ENCODE measurements at regions not wholly inside any gene's neighbourhood (a gene's known extent, or its start where the extent isn't known, plus 50 kb on each side); places are given as distances from the start of the nearest gene placed in this dataset.
A peak's percentile ranks its signal among the peaks of the same experiment; 100 is the strongest.

DNA sequence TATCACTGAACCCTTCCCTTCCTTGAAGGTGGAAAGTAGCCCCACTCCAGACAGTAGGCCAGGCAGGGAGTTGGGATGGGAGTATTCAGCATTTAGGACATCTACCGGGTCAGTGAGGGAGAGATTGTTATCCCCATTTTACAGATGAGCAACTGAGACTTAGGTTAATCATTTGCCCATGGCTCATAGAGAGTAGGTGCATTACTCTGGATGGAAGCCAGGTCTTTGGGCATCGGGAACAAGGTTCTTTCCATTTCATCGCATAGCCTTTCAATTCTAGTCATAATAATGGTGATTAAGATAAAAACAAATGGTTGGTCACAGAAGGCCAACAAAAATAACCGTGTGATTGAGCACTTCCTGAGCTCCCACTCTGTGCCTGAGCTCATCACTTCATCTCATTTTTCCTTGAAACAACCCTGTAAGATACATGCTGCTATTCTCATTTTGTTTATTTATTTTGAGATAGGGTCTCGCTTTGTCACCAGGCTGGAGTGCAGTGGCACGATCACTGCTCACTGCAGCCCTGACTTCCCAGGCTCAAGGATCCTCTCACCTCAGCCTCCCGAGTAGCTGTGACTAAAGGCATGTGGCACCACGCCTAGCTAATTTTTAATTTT lies 64.8 kb downstream of the NAV1 start:
- Histone ChIP-seq H3K27ac (no peak overlapping the region), H3K36me3 (no peaks in the 10 kb centered on the region), H3K4me1 (peaks cover 0 to 19% of the 10 kb centered on the region in 2 donors), H3K4me3 (no peak overlapping the region), H3K9me3 (no peaks in the 10 kb centered on the region), H3K27me3 (no peaks in the 10 kb centered on the region)
- ATAC-seq (no peak), DNase-seq (no peak)
- TF ChIP-seq, protein P1, sequence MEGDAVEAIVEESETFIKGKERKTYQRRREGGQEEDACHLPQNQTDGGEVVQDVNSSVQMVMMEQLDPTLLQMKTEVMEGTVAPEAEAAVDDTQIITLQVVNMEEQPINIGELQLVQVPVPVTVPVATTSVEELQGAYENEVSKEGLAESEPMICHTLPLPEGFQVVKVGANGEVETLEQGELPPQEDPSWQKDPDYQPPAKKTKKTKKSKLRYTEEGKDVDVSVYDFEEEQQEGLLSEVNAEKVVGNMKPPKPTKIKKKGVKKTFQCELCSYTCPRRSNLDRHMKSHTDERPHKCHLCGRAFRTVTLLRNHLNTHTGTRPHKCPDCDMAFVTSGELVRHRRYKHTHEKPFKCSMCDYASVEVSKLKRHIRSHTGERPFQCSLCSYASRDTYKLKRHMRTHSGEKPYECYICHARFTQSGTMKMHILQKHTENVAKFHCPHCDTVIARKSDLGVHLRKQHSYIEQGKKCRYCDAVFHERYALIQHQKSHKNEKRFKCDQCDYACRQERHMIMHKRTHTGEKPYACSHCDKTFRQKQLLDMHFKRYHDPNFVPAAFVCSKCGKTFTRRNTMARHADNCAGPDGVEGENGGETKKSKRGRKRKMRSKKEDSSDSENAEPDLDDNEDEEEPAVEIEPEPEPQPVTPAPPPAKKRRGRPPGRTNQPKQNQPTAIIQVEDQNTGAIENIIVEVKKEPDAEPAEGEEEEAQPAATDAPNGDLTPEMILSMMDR (IDR thresholded peaks at IDR 0.05): no peak
- intact Hi-C loops (cut with DNase I): no loop called here

DNA sequence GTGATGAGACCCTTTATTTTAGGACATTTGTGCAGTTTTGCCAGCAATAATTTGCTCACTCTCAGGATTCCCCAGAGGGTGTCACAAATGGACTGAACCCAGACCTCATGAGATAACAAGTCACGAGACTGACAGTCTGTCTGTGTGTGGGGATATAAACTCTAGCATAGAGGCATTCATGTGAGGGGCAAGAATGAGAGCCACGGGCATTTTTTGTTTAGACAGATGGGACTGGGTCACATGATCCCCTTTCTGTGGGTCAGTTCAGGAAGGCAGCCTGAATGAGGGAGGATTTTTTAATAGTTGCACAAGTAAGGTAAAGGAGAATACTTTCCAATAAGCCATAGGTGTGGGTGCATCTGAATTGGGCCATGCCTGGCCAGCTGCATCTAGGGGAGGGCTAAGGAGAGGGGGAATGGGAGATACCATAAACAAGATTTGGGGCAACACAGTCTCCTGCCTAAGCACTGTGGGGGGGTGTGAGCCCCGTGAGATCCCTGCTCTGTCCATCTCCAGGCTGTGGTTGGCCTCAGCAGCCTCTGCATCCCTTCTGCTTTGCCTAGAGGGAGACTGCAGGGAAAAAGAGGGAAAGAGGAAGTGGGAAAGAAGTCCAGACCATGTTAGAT lies 66.6 kb downstream of the NAV1 start:
- ATAC-seq: no peak
- Histone ChIP-seq H3K27ac (no peak overlapping the region), H3K36me3 (no peaks in the 10 kb centered on the region), H3K27me3 (no peaks in the 10 kb centered on the region), H3K4me3 (no peak overlapping the region), H3K9me3 (no peaks in the 10 kb centered on the region), H3K4me1 (peaks cover 0 to 19% of the 10 kb centered on the region in 2 donors)
- intact Hi-C loops (cut with DNase I): no loop called here
- no peak for DNase-seq
- TF ChIP-seq, protein P1 (IDR thresholded peaks at IDR 0.05): no peak

DNA sequence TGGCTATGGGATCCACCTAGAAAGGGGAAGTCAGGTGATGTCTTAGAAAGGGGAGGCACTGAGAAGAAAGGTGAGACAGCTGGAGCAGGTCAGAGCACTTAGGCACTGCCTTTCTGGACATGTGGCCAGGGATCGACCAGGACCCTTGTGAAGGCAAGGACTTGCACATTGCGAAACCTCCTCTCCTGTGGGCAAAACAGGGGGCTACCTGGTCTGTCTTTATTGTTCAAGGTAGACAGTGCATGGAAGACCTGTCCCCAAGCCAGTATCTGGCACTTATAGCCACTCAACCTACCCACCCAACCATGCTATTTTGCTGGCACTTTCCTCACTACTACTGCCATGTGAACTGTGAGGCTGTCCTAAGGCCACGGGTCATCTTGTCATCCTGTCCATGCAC lies 67.2 kb downstream of the NAV1 start:
- intact Hi-C loops (cut with DNase I): no loop called here
- Histone ChIP-seq H3K36me3 (no peaks in the 10 kb centered on the region), H3K27me3 (no peaks in the 10 kb centered on the region), H3K4me3 (no peak overlapping the region), H3K4me1 (peaks cover 0 to 19% of the 10 kb centered on the region in 2 donors), H3K9me3 (no peaks in the 10 kb centered on the region), H3K27ac (no peak overlapping the region)
- DNase-seq (no peak), ATAC-seq (no peak)
- TF ChIP-seq, protein P1 (IDR thresholded peaks at IDR 0.05): no peak

DNA sequence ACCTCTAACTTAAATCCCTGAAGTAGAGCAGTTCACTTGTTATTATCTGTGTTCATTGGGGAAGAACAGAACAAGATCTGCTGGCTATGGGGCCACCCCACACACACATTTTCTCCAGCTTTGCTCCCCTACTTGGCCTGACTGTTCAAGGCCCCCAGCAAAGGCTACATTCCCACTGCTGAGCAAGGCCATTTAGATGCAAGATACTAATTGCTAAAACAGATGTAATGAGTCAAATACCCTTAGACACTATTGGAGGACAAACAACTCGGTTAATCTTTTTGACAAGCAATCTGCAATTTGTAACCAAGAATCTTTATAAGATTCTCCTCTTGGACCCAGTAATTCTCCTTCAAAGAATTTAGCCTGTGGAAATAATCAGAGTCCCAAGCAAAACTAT lies 67.7 kb downstream of the NAV1 start:
- H3K4me3 ChIP-seq: no peak overlapping the region
- intact Hi-C loops (cut with DNase I): no loop called here
- H3K36me3 ChIP-seq: no peaks in the 10 kb centered on the region
- no peak for DNase-seq
- peaks cover 0 to 19% of the 10 kb centered on the region in 2 donors for H3K4me1 ChIP-seq
- no peak for ATAC-seq
- no peak overlapping the region for H3K27ac ChIP-seq
- no peaks in the 10 kb centered on the region for H3K27me3 ChIP-seq
- TF ChIP-seq, protein P1 (IDR thresholded peaks at IDR 0.05): no peak
- H3K9me3 ChIP-seq: no peaks in the 10 kb centered on the region

DNA sequence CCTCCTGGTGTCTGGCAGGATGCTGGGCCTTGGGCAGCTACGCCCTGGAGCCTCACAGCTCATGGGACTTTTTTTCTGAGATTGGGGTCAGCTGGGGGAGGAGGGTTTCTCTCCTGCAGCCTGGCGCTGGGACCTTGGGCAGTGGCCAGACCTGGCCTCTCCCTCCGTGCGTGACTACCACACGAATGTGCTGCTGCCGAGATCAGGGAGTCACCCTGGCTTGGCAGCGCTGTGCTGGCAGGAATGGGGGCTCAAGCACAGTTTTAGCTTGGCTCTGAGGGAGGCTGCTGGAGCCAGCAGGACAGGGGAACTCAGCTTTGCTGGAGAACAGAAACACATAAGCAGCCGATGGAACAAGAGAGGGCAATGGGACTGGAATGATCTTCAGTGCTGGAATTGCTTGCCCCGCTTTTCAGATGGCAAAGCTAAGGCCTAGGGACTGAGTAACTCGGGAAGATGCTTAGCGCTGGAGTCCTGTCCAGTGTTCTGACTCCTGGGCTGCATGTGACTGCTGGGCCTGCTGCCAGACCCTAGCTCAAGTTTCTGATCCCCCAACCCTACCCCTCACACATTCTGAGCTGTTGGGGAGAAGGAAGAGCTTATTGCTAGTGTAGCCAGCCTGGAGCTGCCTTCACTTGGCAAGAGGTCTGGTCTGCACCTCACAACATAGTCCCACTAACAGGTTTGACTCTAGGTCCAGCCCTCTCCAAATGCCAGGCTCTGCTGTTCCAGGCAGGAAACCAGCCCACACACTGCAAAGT lies 69.9 kb downstream of the NAV1 start:
- peaks cover 0 to 25% of the 10 kb centered on the region in 2 donors for H3K4me1 ChIP-seq
- H3K9me3 ChIP-seq: no peaks in the 10 kb centered on the region
- H3K36me3 ChIP-seq: no peaks in the 10 kb centered on the region
- H3K27ac ChIP-seq: no peak overlapping the region
- intact Hi-C loops (cut with DNase I): no loop called here
- ATAC-seq (no peak), DNase-seq (peak in 1 of 4 donors; percentile 25)
- no peaks in the 10 kb centered on the region for H3K27me3 ChIP-seq
- H3K4me3 ChIP-seq: no peak overlapping the region
- TF ChIP-seq, protein P1 (IDR thresholded peaks at IDR 0.05): no peak

All from left lung (tissue), 4 donors.